ENCODE measurements at regions not wholly inside any gene's neighbourhood (a gene's known extent, or its start where the extent isn't known, plus 50 kb on each side); places are given as distances from the start of the nearest gene placed in this dataset.
A peak's percentile ranks its signal among the peaks of the same experiment; 100 is the strongest.

- DNase-seq (ENCODE audit: low read depth, low spot score) = peak; percentile 49
- TF ChIP-seq ZNF274 (IDR thresholded peaks at IDR 0.05; ENCODE audit: low read depth, low read length) (no peak), YY1 (IDR thresholded peaks at IDR 0.05; ENCODE audit: insufficient read depth, insufficient read length) (no peak), SUZ12 (IDR thresholded peaks at IDR 0.05; ENCODE audit: extremely low read depth, insufficient read depth, insufficient read length) (no peak)
- Histone ChIP-seq H3K9me3 (ENCODE audit: insufficient read depth, low read length) (no peaks in the 10 kb centered on the region), H3K4me3 (ENCODE audit: insufficient read length, low read depth) (no peak overlapping the region), H3K36me3 (ENCODE audit: insufficient read depth, insufficient read length, low read length) (no peaks in the 10 kb centered on the region), H3K9ac (ENCODE audit: insufficient read length, low read depth) (no peak overlapping the region), H3K4me1 (ENCODE audit: insufficient read depth, insufficient read length) (no peaks in the 10 kb centered on the region), H3K27me3 (ENCODE audit: insufficient read depth, insufficient read length) (no peaks in the 10 kb centered on the region)
These were observed 145.3 kb upstream of the SMARCA2 start for GRCh38 chr9:1869843-1870242.

- Histone ChIP-seq H3K9ac (ENCODE audit: insufficient read length, low read depth) (no peak overlapping the region), H3K4me1 (ENCODE audit: insufficient read depth, insufficient read length) (no peaks in the 10 kb centered on the region)
These were observed 144.2 kb upstream of the SMARCA2 start for GRCh38 chr9:1870915-1871314.

DNA sequence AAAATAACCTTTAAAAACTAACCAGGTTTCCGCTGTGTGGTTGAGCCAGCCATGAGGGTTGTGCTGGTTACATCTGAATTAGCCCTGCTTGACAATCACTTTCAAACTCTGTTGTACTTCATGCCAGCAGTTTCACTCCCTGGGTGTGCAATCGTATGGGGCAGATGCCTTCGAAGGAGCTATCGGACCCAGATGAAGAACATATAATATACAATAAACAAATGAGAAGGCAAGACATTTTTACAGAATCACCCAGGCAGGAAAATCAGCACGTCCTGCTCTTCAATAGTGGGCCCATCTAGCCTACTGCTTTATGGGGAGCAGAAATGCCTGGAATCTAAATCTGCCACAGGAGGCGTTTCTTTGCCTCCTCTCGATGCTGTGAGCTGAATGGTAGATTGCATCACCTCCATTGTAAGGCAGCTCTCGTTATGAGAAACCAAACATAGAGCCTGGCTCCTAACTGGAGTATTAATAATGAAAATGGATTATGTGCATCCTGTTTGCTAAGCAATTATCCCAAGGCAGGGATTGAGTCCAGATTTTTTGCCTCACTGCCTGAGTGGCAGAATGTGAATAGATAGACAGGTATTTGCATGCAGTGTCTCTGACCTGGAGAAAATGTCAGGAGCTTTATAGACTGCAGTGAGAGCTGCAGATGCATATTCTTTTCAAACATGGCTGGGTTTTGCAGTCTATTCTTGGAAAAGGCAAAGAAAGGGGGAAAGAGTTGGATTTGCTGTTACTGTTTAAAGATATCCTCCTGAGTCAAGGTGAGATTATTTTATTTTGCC is 143.3 kb upstream of the SMARCA2 start:
- H3K27me3 ChIP-seq (ENCODE audit: insufficient read depth, insufficient read length) = no peaks in the 10 kb centered on the region
- no peaks in the 10 kb centered on the region for H3K9me3 ChIP-seq (ENCODE audit: insufficient read depth, low read length)
- H3K36me3 ChIP-seq (ENCODE audit: insufficient read depth, insufficient read length, low read length) = no peaks in the 10 kb centered on the region
- DNase-seq (ENCODE audit: low read depth, low spot score) = no peak
- TF ChIP-seq YY1 (IDR thresholded peaks at IDR 0.05; ENCODE audit: insufficient read depth, insufficient read length) (no peak), SUZ12 (IDR thresholded peaks at IDR 0.05; ENCODE audit: extremely low read depth, insufficient read depth, insufficient read length) (no peak), ZNF274 (IDR thresholded peaks at IDR 0.05; ENCODE audit: low read depth, low read length) (no peak)
- no peak overlapping the region for H3K4me3 ChIP-seq (ENCODE audit: insufficient read length, low read depth)
- no peaks in the 10 kb centered on the region for H3K4me1 ChIP-seq (ENCODE audit: insufficient read depth, insufficient read length)
- no peak overlapping the region for H3K9ac ChIP-seq (ENCODE audit: insufficient read length, low read depth)

More at GRCh38 chr9:1870915-1871314, 144.2 kb upstream of the SMARCA2 start:
- H3K9me3 ChIP-seq (ENCODE audit: insufficient read depth, low read length) = no peaks in the 10 kb centered on the region
- H3K27me3 ChIP-seq (ENCODE audit: insufficient read depth, insufficient read length) = no peaks in the 10 kb centered on the region
- H3K4me3 ChIP-seq (ENCODE audit: insufficient read length, low read depth) = no peak overlapping the region
- no peaks in the 10 kb centered on the region for H3K36me3 ChIP-seq (ENCODE audit: insufficient read depth, insufficient read length, low read length)
- TF ChIP-seq SUZ12 (IDR thresholded peaks at IDR 0.05; ENCODE audit: extremely low read depth, insufficient read depth, insufficient read length) (no peak), YY1 (IDR thresholded peaks at IDR 0.05; ENCODE audit: insufficient read depth, insufficient read length) (no peak), ZNF274 (IDR thresholded peaks at IDR 0.05; ENCODE audit: low read depth, low read length) (no peak)
- DNase-seq (ENCODE audit: low read depth, low spot score) = no peak

DNA sequence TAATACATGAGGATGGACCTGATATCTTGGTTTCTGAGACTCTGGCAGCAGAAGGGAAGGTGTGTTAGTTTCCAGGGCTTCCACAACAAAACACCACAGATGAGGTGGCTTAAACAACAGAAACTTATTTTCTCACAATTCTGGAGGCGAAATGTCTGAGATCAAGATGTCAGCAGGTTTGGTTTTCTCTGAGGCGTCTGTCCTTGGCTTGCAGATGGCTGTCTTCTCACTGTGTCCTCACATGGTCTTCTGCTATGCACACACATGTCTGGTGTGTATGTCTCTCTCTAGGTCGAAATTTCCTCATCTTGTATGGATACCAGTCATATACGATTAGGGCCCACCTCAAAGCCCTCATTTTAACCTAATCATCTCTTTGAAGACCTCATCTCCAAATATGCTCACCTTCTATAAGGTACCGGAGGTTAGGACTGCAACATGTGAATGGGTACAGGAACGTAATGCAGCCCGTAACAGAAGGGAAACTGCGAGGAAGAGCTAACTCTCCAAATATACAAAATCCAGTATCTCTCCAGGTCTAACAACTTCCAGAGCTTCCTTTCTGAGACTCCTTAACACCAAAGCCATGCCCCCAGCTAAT is 139.8 kb upstream of the SMARCA2 start:
- H3K9me3 ChIP-seq (ENCODE audit: insufficient read depth, low read length) = no peaks in the 10 kb centered on the region
- H3K9ac ChIP-seq (ENCODE audit: insufficient read length, low read depth) = no peak overlapping the region
- no peak for TF ChIP-seq SUZ12 (IDR thresholded peaks at IDR 0.05; ENCODE audit: extremely low read depth, insufficient read depth, insufficient read length)
- TF ChIP-seq ZNF274 (IDR thresholded peaks at IDR 0.05; ENCODE audit: low read depth, low read length) = no peak
- no peak for TF ChIP-seq YY1 (IDR thresholded peaks at IDR 0.05; ENCODE audit: insufficient read depth, insufficient read length)
- DNase-seq (ENCODE audit: low read depth, low spot score) = no peak
- no peak overlapping the region for H3K4me3 ChIP-seq (ENCODE audit: insufficient read length, low read depth)
- no peaks in the 10 kb centered on the region for H3K27me3 ChIP-seq (ENCODE audit: insufficient read depth, insufficient read length)
- no peaks in the 10 kb centered on the region for H3K36me3 ChIP-seq (ENCODE audit: insufficient read depth, insufficient read length, low read length)
- H3K4me1 ChIP-seq (ENCODE audit: insufficient read depth, insufficient read length) = no peaks in the 10 kb centered on the region

GRCh38 chr9:1875921-1876448 is 139.2 kb upstream of the SMARCA2 start:
- Histone ChIP-seq H3K27me3 (ENCODE audit: insufficient read depth, insufficient read length) (no peaks in the 10 kb centered on the region), H3K9ac (ENCODE audit: insufficient read length, low read depth) (no peak overlapping the region), H3K4me3 (ENCODE audit: insufficient read length, low read depth) (no peak overlapping the region), H3K4me1 (ENCODE audit: insufficient read depth, insufficient read length) (no peaks in the 10 kb centered on the region), H3K36me3 (ENCODE audit: insufficient read depth, insufficient read length, low read length) (no peaks in the 10 kb centered on the region), H3K9me3 (ENCODE audit: insufficient read depth, low read length) (no peaks in the 10 kb centered on the region)
- TF ChIP-seq SUZ12 (IDR thresholded peaks at IDR 0.05; ENCODE audit: extremely low read depth, insufficient read depth, insufficient read length) = no peak
- DNase-seq (ENCODE audit: low read depth, low spot score) = no peak

- Histone ChIP-seq H3K9me3 (ENCODE audit: insufficient read depth, low read length) (no peaks in the 10 kb centered on the region), H3K4me1 (ENCODE audit: insufficient read depth, insufficient read length) (no peaks in the 10 kb centered on the region), H3K4me3 (ENCODE audit: insufficient read length, low read depth) (no peak overlapping the region), H3K9ac (ENCODE audit: insufficient read length, low read depth) (no peak overlapping the region), H3K36me3 (ENCODE audit: insufficient read depth, insufficient read length, low read length) (no peaks in the 10 kb centered on the region), H3K27me3 (ENCODE audit: insufficient read depth, insufficient read length) (no peaks in the 10 kb centered on the region)
- TF ChIP-seq YY1 (IDR thresholded peaks at IDR 0.05; ENCODE audit: insufficient read depth, insufficient read length) (no peak), SUZ12 (IDR thresholded peaks at IDR 0.05; ENCODE audit: extremely low read depth, insufficient read depth, insufficient read length) (no peak), ZNF274 (IDR thresholded peaks at IDR 0.05; ENCODE audit: low read depth, low read length) (no peak)
- no peak for DNase-seq (ENCODE audit: low read depth, low spot score)
These were observed 138.2 kb upstream of the SMARCA2 start for GRCh38 chr9:1876891-1877496.

DNA sequence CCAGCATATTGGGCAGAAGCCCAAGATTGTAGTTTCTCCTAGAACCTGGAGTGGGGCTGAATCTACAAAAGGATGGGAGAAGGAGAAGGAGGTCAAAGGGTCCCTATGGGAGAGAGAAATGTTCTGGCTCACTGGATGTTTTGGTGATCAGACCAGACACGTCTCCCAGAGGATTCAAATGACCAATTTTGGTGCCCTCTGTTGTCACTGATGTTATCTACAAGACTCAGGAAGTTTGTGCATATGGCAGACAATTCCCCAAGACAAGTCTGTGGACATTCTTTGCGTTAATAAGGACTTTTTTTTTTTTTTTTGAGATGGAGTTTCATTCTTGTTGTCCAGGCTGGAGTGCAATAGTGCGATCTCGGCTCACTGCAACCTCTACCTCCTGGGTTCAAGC is 137.2 kb upstream of the SMARCA2 start:
- H3K9me3 ChIP-seq (ENCODE audit: insufficient read depth, low read length) = no peaks in the 10 kb centered on the region
- no peak overlapping the region for H3K9ac ChIP-seq (ENCODE audit: insufficient read length, low read depth)

More for the DNA sequence above, 137.2 kb upstream of the SMARCA2 start:
- Histone ChIP-seq H3K36me3 (ENCODE audit: insufficient read depth, insufficient read length, low read length) (no peaks in the 10 kb centered on the region), H3K27me3 (ENCODE audit: insufficient read depth, insufficient read length) (no peaks in the 10 kb centered on the region), H3K4me3 (ENCODE audit: insufficient read length, low read depth) (no peak overlapping the region), H3K4me1 (ENCODE audit: insufficient read depth, insufficient read length) (no peaks in the 10 kb centered on the region)
- DNase-seq (ENCODE audit: low read depth, low spot score) = no peak
- TF ChIP-seq ZNF274 (IDR thresholded peaks at IDR 0.05; ENCODE audit: low read depth, low read length) (no peak), SUZ12 (IDR thresholded peaks at IDR 0.05; ENCODE audit: extremely low read depth, insufficient read depth, insufficient read length) (no peak), YY1 (IDR thresholded peaks at IDR 0.05; ENCODE audit: insufficient read depth, insufficient read length) (no peak)

All from NT2/D1 (cell line).